HG02623 (cell line): ENCODE measurements at regions not wholly inside any gene's neighbourhood (a gene's known extent, or its start where the extent isn't known, plus 50 kb on each side); places are given as distances from the start of the nearest gene placed in this dataset.

Experiments
- ATAC-seq: cut with Tn5 transposase; IDR thresholded peaks from one replicate; pipeline ENCODE4 v1.9.1; 2021; ENCODE audit warnings: moderate library complexity; ENCODE audit not compliant: unreplicated experiment

- no peak for ATAC-seq
These were observed 128.3 kb upstream of the TRIM2 start for GRCh38 chr4:153075836-153076518.

GRCh38 chr4:153076861-153077260 is 127.4 kb upstream of the TRIM2 start:
- no peak for ATAC-seq

GRCh38 chr4:153079857-153080391 is 124.3 kb upstream of the TRIM2 start:
- no peak for ATAC-seq

- no peak for ATAC-seq
These were observed 123.2 kb upstream of the TRIM2 start for GRCh38 chr4:153081006-153081580.

GRCh38 chr4:153081693-153082092 is 122.5 kb upstream of the TRIM2 start:
- ATAC-seq, result no peak

GRCh38 chr4:153082322-153083301 is 121.6 kb upstream of the TRIM2 start:
- ATAC-seq, result no peak

- peak; percentile 75 for ATAC-seq
These were observed 120.7 kb upstream of the TRIM2 start for GRCh38 chr4:153083447-153083947.

- ATAC-seq, result no peak
These were observed 119.8 kb upstream of the TRIM2 start for GRCh38 chr4:153084224-153084979.

GRCh38 chr4:153084980-153085630 is 119.1 kb upstream of the TRIM2 start:
- peak; percentile 55 for ATAC-seq

- ATAC-seq, result no peak
These were observed 116.5 kb upstream of the TRIM2 start for GRCh38 chr4:153087671-153088194.

- ATAC-seq, result no peak
These were observed 114.5 kb upstream of the TRIM2 start for GRCh38 chr4:153089742-153090141.

- no peak for ATAC-seq
These were observed 114.1 kb upstream of the TRIM2 start for GRCh38 chr4:153090181-153090580.

- ATAC-seq, result no peak
These were observed 113.4 kb upstream of the TRIM2 start for GRCh38 chr4:153090670-153091385.

- ATAC-seq, result no peak
These were observed 110.8 kb upstream of the TRIM2 start for GRCh38 chr4:153093396-153093795.

GRCh38 chr4:153093802-153094201 is 110.4 kb upstream of the TRIM2 start:
- ATAC-seq, result no peak

- no peak for ATAC-seq
These were observed 109.8 kb upstream of the TRIM2 start for GRCh38 chr4:153094435-153094834.

GRCh38 chr4:153095448-153096204 is 108.6 kb upstream of the TRIM2 start:
- ATAC-seq, result no peak

GRCh38 chr4:153096344-153096743 is 107.9 kb upstream of the TRIM2 start:
- ATAC-seq, result no peak
